HepG2 (cell line): ENCODE measurements at regions not wholly inside any gene's neighbourhood (a gene's known extent, or its start where the extent isn't known, plus 50 kb on each side); places are given as distances from the start of the nearest gene placed in this dataset.

Experiments used
- ATAC-seq: fragments of 200-7000 bp; cut with Tn5 transposase; 3 replicates; pipeline ENCODE4 v1.9.1; 2020; ENCODE audit warnings: mild to moderate bottlenecking, moderate library complexity
- BruUV-seq: library from RNA; stranded (reverse); fragments of 400-500 nt; replicated peaks from 2 replicates; lab custom pipeline; 2021; lab: Mats Ljungman, UMichigan
- CTCF ChIA-PET: fragments of 300-600 bp; formaldehyde crosslinking; extraction: SDS; loops from one replicate; lab custom pipeline; 2021; ENCODE audit warnings: low total read pairs, inconsistent platforms, low intra/inter-chr PET ratio; lab: Yijun Ruan, JAX
- POLR2A ChIA-PET: fragments of 350-600 bp; sonication (Branson Sonifier 250); formaldehyde crosslinking; loops from one replicate; lab custom pipeline; 2020; ENCODE audit warnings: antibody characterized with exemption, inconsistent platforms; lab: Yijun Ruan, JAX
- DNase-seq: peaks from one replicate; pipeline ENCODE4 v3.0.0-alpha.2; 2015; ENCODE audit warnings: low spot score
- FAIRE-seq: peaks from 3 replicates; lab custom pipeline; 2011; peaks lifted over from hg19 to GRCh38; lab: Jason Lieb, UNC
- H2AFZ ChIP-seq: one replicate; pipeline ENCODE4 v1.6.1; 2011; ENCODE audit warnings: low read length, inconsistent platforms
- H3K27ac ChIP-seq: fragments of 300-600 bp; 3 replicates; pipeline ENCODE4 v1.8.0; 2011; ENCODE audit warnings: mixed run types, mild to moderate bottlenecking, mixed read lengths, low read length, inconsistent platforms; ENCODE audit not compliant: insufficient read depth; ENCODE audit errors: extremely low read length
- H3K27me3 ChIP-seq, 2 experiments: fragments of 200-600 bp in 1 of 2; 2 replicates in 1 of 2; 3 replicates in 1 of 2; pipeline versions ENCODE4 v1.6.0 to v1.8.0; 2011; ENCODE audit warnings: low read length in 2 of 2, mild to moderate bottlenecking in 2 of 2, moderate library complexity in 2 of 2, inconsistent platforms in 1 of 2; ENCODE audit not compliant: insufficient read depth in 2 of 2, control insufficient read depth in 1 of 2
- H3K36me3 ChIP-seq, 2 experiments: fragments of 200-600 bp in 1 of 2; replicated peaks in 1 of 2; 2 replicates in 1 of 2; 3 replicates in 1 of 2; pipeline versions ENCODE4 v1.5.1 to v1.8.0; 2011; ENCODE audit warnings: low read length in 2 of 2, inconsistent platforms in 1 of 2; ENCODE audit not compliant: insufficient read depth in 2 of 2, control insufficient read depth in 1 of 2
- H3K4me1 ChIP-seq: 2 replicates; pipeline ENCODE4 v1.5.1; 2012; ENCODE audit warnings: low read length, inconsistent platforms; ENCODE audit not compliant: insufficient read depth
- H3K4me2 ChIP-seq: 2 replicates; pipeline ENCODE4 v1.6.0; 2011; ENCODE audit warnings: low read depth, low read length, inconsistent platforms
- H3K4me3 ChIP-seq, 3 experiments: fragments of 200-600 bp in 1 of 3; sonication (generic), shearing (Covaris generic) in 1 of 3; replicated peaks in 1 of 3; 2 replicates each; pipeline ENCODE4 v1.5.1; 2011 to 2016; ENCODE audit warnings: low read length in 3 of 3, inconsistent platforms in 2 of 3, low read depth in 2 of 3, mild to moderate bottlenecking in 2 of 3, control low read depth in 1 of 3, mixed read lengths in 1 of 3; ENCODE audit not compliant: insufficient read depth in 1 of 3
- H3K79me2 ChIP-seq: one replicate; pipeline ENCODE4 v1.6.1; 2011; ENCODE audit warnings: low read length, inconsistent platforms; ENCODE audit not compliant: insufficient read depth
- H3K9ac ChIP-seq: 2 replicates; pipeline ENCODE4 v1.6.0; 2011; ENCODE audit warnings: mild to moderate bottlenecking, low read depth, low read length, inconsistent platforms; ENCODE audit not compliant: insufficient read depth
- H3K9me3 ChIP-seq: 2 replicates; pipeline ENCODE4 v1.5.1; 2012; ENCODE audit warnings: mild to moderate bottlenecking, low read length
- H4K20me1 ChIP-seq: 2 replicates; pipeline ENCODE4 v1.6.0; 2011; ENCODE audit warnings: inconsistent platforms, mild to moderate bottlenecking, low read length, moderate library complexity; ENCODE audit not compliant: insufficient read depth
- ERF ChIP-seq: IDR thresholded peaks from 2 replicates; pipeline ENCODE4 v1.6.1; 2018; ENCODE audit warnings: missing biosample characterization, missing genetic modification reagents
- HNRNPLL ChIP-seq: fragments of 200-400 bp; formaldehyde crosslinking; IDR thresholded peaks from 2 replicates; pipeline ENCODE4 v1.6.1; 2017; ENCODE audit warnings: mild to moderate bottlenecking, low read depth, low read length; ENCODE audit not compliant: poor library complexity, severe bottlenecking
- NCOA1 ChIP-seq: sonication (generic); formaldehyde crosslinking; IDR thresholded peaks from 2 replicates; pipeline ENCODE4 v1.9.0; 2021; ENCODE audit warnings: missing genetic modification reagents
- NFKB2 ChIP-seq: sonication (generic); formaldehyde crosslinking; IDR thresholded peaks from 2 replicates; pipeline ENCODE4 v1.4.0; 2020; ENCODE audit warnings: missing genetic modification reagents, borderline replicate concordance
- PAF1 ChIP-seq: IDR thresholded peaks from 2 replicates; pipeline ENCODE4 v1.6.1; 2016; ENCODE audit warnings: missing genetic modification reagents, missing compliant biosample characterization
- SAP130 ChIP-seq: IDR thresholded peaks from 2 replicates; pipeline ENCODE4 v1.6.1; 2016; ENCODE audit warnings: low read depth
- TFAP4 ChIP-seq: sonication (generic); IDR thresholded peaks from 2 replicates; pipeline ENCODE4 v1.6.1; 2016; ENCODE audit warnings: low read depth, borderline replicate concordance
- ZSCAN20 ChIP-seq: sonication (generic); formaldehyde crosslinking; IDR thresholded peaks from 2 replicates; pipeline ENCODE4 v1.4.0; 2020; ENCODE audit warnings: missing genetic modification reagents, mild to moderate bottlenecking, borderline replicate concordance
- WGBS: methylation state at CpG from one replicate; pipeline ENCODE4 v1.1.6; 2017; ENCODE audit warnings: low lambda C conversion rate; 5-methylcytosine and 5-hydroxymethylcytosine counted together
- in situ Hi-C: cut with HindIII; loops from 2 replicates; pipeline ENCODE4 v1.10.0; 2017; ENCODE audit warnings: low pct_unique_long_range_greater_than_20kb; ENCODE audit not compliant: extremely low pct_ligation_motif_present
- intact Hi-C: fragments of 100-400 bp; cut with micrococcal nuclease; formaldehyde crosslinking; loops from one replicate; pipeline ENCODE4 v1.10.0; 2022; ENCODE audit not compliant: unreplicated experiment
- TF ChIP-seq, protein P1 (sequence below): sonication (generic); formaldehyde crosslinking; IDR thresholded peaks from 2 replicates; pipeline ENCODE4 v1.8.1; 2023; ENCODE audit warnings: mild to moderate bottlenecking, inconsistent platforms, moderate library complexity, missing genetic modification reagents, borderline replicate concordance

- WGBS: 0% methylated on average over 2 of the region's 2 CpGs
- TF ChIP-seq, protein P1, sequence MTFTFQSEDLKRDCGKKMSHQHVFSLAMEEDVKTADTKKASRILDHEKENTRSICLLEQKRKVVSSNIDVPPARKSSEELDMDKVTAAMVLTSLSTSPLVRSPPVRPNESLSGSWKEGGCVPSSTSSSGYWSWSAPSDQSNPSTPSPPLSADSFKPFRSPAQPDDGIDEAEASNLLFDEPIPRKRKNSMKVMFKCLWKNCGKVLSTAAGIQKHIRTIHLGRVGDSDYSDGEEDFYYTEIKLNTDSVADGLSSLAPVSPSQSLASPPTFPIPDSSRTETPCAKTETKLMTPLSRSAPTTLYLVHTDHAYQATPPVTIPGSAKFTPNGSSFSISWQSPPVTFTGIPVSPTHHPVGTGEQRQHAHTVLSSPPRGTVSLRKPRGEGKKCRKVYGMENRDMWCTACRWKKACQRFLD (CRISPR knock-in tag): no peak
- peaks cover 48% of the 10 kb centered on the region for H3K9me3 ChIP-seq
- H3K4me3 ChIP-seq: no peak overlapping the region
- ATAC-seq (no peak), DNase-seq (no peak), FAIRE-seq (no peak)
- no peak overlapping the region for H3K4me2 ChIP-seq
- H3K9ac ChIP-seq: no peak overlapping the region
- H4K20me1 ChIP-seq: no peaks in the 10 kb centered on the region
- no TSS peak for BruUV-seq
- no peak overlapping the region for H2AFZ ChIP-seq
- no peaks in the 10 kb centered on the region for H3K27me3 ChIP-seq
- CTCF ChIA-PET: no interaction called here
- in situ Hi-C loops (no loop called here), intact Hi-C loops (no loop called here)
- no peaks in the 10 kb centered on the region for H3K36me3 ChIP-seq
- no peaks in the 10 kb centered on the region for H3K79me2 ChIP-seq
- POLR2A ChIA-PET: no interaction called here
- H3K27ac ChIP-seq: no peak overlapping the region
- H3K4me1 ChIP-seq: no peaks in the 10 kb centered on the region
Measured at GRCh38 chr2:150403457-150403856, 84.0 kb downstream of the RND3 start.

- Histone ChIP-seq H3K79me2 (no peaks in the 10 kb centered on the region), H3K27ac (no peak overlapping the region), H2AFZ (no peak overlapping the region), H3K27me3 (no peaks in the 10 kb centered on the region), H3K4me2 (no peak overlapping the region), H3K9me3 (peaks cover 52% of the 10 kb centered on the region), H4K20me1 (no peaks in the 10 kb centered on the region), H3K9ac (no peak overlapping the region), H3K4me1 (no peaks in the 10 kb centered on the region), H3K36me3 (no peaks in the 10 kb centered on the region), H3K4me3 (no peak overlapping the region)
- ChIA-PET POLR2A (no interaction called here), CTCF (no interaction called here)
- ATAC-seq (no peak), FAIRE-seq (no peak), DNase-seq (no peak)
- BruUV-seq: no TSS peak
- TF ChIP-seq ERF (CRISPR knock-in tag) (no peak), PAF1 (no peak), TFAP4 (no peak), NCOA1 (CRISPR knock-in tag) (no peak), NFKB2 (CRISPR knock-in tag) (no peak), HNRNPLL (no peak), ZSCAN20 (no peak), SAP130 (CRISPR knock-in tag) (no peak)
- WGBS: 31% methylated on average over 3 of the region's 3 CpGs
- intact Hi-C loops: no loop called here
- in situ Hi-C loops: no loop called here
Measured at GRCh38 chr2:150402953-150403352, 84.5 kb downstream of the RND3 start.
